Retina (tissue), 1 donor: ENCODE measurements at regions not wholly inside any gene's neighbourhood (a gene's known extent, or its start where the extent isn't known, plus 50 kb on each side); places are given as distances from the start of the nearest gene placed in this dataset.
"Not testable (repeated sequence)": the region's sequence is repeated elsewhere in the genome, so short reads cannot be mapped to it uniquely, and the experiment has no call there.

Experiments
- DNase-seq: peaks from one replicate; pipeline ENCODE4 v3.0.0-alpha.2; 2016

DNA sequence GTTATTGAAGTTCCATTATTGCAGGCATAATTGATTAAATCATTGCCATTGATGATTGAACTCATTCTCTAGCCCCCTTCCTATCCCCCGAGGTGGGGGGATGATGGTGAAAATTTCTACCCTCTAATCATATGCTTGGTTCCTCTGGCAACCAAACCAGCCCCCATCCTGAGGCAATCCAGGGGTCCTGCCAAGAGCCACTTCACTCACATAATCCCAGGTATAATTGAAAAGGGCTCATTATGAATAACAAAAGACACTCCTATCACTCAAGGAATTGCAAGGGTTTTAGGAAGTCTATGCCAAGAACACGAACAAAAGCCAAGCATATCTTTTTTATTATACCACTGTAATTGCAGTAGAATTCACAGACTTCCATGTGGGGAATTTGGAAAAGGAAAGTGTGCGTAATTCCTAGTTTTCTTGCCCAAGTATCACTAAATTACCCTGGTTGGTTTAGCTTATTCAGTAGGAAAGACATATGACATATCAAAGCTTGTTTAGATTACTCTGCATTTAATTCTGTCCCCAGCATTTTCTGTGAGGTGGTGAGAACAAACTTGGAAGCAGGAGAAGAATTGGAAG lies 130.7 kb upstream of the TAF11L2 start:
- DNase-seq = no peak

DNA sequence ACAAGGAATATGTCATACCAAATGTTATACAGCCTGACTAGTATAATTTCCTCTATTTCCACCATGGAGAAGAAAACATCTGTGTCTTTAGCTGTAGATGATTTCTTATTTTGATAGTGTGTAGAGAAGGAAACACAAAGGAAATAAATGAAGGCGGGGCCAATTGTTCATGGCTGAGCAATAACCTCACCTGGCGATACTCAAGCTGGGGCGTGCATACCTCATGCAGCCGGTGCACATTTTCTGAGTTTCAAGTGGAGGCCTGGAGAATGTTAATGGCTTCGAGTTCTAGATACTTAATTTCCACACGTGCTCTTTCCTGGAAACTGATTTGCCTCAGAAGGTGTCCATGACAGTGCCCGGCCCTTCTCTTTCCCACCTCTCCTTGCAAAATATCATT lies 127.4 kb upstream of the TAF11L2 start:
- DNase-seq = no peak

DNA sequence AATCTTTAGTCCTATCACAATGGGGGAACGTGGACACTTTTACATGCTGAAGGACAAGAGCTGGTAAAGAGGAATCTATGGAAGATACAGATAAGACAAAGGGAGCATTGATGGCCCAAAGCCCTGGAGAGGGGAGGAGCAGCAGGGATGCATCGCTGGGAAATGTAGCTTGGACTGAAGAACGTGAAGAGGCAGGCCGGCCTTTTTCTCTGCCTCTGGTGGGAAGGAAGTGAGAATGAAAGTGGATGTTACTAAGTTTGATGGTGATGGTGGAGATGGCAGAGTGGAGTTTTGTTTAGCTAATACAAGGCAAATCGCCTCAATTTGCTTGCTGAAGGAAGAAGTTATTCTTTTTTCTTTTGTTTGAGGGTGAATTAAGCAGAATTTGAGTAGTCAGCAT lies 124.6 kb upstream of the TAF11L2 start:
- DNase-seq = no peak

DNA sequence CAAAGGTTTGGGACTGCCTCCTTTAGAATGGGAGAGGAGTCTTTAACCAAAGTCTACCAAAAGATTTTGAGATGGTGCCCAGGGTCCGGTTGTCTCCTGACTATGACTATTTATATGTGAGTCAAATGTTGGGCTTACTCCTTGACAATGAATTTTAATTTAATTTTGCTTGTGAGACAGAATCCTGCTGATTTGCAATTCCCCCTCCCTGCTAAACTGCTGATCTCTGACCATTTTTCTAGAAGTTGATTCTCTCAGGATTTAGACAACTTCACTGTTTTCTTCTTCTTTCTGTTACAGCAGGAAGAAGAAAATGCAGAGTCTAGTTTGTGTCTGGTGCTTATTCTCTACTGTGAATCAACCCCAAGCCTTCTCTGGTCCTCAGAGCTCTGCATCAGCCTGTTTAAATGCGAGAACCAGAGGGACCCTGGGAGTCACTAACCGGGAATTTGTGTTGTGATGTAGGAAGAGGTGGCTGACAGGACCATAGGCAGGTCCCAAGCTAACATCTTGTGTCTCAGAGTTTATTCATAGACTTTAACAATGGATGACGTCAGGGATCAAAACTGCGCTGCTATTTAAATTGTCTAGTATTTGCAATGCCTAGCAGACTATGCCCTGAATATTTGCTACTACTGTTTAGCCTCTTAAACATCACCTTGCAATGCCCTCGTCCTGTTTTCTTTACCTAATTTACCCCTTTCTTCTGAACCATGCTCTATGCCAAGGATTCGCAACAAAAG lies 124.0 kb upstream of the TAF11L2 start:
- no peak for DNase-seq

DNA sequence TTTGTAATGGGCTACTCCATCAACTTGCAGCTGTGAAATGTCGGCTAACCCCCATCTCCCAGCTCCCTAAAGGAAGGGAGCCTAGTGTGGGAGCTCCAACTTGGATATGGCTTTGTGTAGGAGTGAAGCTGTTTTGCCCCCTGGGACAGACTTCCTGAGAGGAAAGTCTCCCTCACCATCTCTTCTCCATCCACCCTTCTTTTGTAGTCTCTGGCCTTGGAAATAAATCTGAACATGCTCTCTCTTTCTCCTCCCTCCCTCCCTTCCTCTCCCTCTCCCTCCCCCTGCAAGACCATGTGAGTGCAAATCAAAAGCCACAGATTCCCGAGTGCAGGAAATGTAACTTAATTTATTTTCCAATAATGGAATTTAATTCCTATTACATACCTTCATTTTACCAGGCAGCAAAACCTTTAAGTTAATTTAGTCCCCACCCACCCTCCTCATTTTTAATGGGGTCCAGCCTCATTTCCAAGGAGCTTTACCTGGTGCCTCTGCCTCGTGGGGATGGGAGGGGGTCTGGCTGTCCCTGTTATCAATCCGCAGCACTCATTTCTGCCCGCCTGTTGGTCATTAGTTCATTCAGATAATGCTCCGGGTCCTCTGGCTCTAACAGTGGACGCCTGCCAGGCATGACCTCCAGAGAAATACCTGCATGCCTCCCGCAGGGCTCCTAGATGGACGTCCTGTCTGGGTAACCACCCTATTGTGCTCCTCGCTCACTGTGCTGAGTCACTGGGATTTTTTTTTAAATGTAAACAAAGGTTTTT lies 122.9 kb upstream of the TAF11L2 start:
- DNase-seq = no peak

DNA sequence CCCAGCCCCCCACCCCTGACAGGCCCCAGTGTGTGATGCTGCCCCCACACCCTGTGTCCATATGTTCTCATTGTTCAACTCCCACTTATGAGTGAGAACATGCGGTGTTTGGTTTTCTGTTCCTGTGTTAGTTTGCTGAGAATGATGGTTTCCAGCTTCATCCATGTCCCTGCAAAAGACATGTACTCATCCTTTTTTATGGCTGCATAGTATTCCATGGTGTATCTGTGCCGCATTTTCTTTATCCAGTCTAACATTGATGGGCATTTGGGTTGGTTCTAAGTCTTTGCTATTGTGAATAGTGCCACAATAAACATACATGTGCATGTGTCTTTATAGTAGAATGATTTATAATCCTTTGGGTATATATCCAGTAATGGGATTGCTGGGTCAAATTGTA lies 122.1 kb upstream of the TAF11L2 start:
- DNase-seq = not testable (repeated sequence)

DNA sequence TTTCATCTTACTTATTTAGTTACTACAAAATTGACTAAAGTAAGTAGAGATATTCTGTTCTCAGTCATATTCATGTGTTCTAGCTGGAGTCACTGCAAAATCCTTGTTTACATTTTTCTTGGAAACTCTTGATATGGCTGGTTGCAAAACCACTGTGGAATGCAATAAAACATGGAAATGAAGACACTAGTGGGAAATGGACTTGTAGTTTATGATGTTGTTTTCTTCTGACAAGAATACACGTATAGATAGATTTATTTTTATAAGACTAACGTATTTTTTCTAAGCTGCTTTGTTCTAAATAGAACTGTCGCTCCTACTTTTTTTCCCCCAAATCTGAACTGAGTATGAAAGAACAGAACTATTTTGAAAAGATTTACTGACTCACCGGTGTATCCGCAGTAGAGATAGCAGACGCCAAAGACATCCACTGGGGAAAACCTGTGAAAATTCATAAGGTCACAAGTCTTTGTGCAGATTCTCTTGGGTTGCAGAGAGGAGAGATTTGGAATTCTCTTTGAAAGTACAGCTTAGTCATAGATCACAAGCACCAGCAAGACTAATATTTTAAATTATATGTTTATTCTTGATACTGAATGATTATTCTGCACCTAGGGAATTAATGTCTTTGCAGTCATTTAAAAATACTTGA lies 119.6 kb upstream of the TAF11L2 start:
- DNase-seq = no peak

DNA sequence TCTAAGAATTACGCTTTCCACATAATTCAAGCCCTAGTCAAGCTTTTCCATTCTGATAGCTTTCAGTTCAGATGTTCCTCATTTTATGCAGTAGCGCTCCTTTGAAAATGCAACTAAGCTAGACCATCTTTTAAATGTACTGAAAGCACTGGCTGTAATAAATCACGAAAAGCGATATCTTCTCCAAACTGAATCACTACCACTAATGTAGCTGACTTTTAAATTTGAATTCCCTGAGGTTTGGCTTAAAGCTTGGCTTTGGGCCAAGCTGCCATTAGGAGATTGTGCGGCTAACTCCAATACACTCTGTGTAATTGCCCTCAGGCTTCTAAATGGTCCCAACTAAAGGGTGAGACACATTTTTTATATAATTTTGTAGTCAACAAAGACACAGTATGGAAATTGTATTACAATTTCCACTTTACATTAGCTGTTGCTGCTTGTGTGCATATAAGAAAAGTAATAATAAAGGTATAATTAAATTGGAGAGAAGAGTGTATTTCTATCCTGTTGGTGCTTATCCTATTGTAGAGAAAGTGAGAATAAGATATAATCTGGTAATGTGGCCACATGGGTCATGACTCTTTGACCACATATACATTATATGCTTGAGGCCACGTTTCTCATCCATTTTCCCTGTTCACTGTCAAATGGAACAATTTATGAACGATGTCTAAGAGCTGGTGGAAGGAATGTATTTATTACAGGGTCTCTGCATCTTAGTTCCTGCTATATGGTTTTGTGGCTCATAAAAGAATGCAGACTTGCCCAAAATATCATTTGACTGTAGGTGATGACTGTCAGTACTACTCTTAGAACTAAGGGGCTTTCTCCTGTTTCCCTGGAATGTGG lies 118.7 kb upstream of the TAF11L2 start:
- DNase-seq = peak; percentile 51

DNA sequence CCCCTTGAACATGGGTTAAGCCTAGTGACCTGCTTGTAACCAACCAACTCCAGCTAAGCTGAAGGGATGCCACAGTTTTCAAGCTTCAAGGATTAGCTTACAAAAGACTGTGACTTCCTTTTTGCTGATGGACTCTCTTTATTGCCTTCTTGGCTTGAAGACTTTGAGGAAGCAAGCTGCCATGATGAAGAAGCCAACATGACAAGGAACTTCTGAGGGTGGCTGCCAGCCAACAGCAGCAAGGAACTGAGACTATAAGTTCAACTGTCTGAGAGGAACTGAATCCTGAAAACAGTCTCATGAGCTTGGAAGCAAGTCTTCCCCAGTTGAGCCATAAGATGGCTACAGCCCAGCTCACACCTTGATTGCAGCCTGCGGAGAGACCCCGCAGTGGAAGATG lies 116.1 kb upstream of the TAF11L2 start:
- DNase-seq = no peak

DNA sequence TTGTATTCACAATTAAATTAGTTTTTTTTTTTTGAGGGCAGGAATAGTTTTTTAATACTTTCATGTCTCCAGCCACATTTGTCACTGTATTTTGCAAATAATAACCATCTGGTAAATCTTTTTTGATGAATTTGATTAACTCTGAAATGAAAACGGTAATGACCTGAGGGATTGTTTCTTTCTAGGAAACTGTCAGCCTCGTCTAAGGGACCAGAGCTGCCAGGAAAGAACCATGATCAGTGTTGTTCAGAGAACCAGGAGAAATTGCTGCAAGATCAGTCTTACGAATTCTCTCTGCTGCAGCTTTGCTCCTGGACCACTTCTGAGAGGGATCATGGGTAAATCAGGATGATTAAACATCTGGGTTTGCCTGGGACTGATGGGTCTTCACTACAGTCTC lies 114.5 kb upstream of the TAF11L2 start:
- DNase-seq = no peak

DNA sequence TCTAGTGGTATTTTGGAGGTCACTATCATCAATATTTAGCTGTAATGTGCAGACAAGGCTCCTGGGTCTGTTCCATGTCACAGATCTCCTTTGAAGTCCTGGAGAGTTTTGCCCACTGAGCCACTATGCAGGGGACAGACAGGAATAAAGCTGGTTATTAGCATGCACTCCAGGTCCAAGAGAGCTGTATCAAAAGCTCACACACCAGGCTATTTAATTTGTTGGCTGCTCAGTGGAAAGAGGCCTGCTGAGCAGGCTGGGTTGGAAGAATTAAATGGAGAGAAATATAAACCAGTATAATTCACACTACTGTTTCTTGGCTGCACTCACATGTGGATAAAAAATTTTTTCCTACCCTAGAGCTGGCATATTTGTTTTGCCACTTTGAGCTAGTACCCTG lies 113.8 kb upstream of the TAF11L2 start:
- DNase-seq = no peak

DNA sequence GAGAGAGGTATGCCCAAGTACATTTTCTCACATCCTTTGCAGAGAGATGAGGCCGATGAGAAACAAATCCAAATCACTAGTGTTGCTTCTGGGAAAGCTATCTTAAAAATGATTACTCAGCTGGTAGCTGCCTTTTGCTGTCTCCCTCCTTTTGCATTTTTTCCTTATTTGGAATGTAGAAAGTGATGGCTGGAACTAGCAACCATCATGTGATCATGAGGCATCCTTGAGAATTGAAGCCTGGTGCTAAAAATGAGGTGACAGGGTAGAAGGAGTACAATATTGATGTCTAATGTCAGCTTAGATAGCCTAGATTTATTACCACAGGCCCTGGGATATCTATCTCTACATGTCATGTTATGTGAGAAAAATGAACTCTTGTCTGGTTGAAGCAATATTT lies 109.3 kb upstream of the TAF11L2 start:
- DNase-seq = no peak

DNA sequence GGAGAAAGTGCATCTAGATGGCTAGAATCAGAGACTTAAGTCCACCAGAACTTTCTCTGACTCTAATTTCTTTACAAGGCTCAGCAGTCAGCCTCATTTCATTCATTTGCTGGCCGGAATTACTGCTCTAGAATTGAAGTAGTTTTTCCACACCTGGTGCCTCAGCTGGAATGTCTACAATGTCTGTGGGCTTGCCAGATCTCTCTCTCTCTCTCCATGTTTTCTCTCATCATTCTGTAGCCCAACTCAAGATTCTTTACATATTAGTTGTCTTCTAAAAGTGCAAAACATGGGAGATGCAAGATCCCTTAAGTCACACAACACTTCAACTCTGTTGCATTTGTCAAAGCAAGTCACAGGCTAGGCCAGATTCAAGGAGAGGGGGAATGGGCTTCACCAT lies 103.9 kb upstream of the TAF11L2 start:
- no peak for DNase-seq

DNA sequence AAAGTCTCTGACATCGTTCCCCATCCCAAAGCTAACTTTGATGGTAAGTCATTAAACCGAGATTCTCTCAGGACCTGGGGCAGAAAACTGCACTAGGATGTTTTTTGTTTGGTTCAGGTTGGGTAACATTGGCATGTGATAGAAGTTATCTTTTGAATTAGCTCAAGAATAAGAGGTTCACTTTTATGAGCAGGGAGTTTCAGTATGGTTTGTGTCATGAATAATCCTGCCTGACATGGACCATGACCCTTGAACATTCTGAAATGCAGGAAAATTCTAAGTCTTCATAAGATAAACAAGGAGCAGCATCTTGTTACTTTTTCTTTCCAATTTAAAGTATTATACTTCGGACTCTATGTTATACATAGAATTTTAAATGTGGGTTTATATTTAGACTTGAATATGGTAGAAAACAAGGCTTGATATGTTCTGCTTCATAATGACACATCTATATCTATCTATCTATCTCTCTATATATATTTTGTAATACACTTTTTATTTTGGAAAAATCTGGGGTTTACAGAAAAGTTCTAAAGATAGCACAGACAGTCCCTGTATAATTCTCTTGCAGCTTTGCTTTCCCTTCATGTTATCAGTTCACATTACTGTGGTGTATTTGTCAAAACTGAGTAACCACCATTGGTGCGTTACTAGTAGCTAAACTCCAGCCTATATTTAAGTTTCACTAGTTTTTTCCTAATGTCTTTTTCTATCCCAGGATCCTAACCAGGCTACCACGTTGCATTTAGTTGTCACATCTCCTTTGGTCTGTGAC lies 102.7 kb upstream of the TAF11L2 start:
- DNase-seq = no peak

DNA sequence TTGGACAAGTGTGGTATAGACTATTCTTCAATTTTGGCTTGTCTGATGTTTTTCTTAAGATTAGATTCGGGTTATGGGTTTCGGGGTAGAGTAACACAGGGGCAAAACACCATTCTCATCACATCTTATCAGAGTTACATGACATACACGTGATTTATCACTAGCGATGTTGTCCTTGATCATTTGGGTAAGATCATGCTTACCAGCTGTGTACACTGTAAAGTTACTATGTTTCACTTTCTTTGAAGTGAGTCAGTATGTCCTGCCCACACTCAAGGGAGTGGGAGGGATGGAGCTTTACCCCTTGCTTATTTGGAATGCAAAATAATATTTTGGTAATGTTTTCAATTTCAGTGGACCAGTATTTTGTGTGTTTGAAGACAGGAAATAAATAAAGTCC lies 101.8 kb upstream of the TAF11L2 start:
- DNase-seq = no peak

DNA sequence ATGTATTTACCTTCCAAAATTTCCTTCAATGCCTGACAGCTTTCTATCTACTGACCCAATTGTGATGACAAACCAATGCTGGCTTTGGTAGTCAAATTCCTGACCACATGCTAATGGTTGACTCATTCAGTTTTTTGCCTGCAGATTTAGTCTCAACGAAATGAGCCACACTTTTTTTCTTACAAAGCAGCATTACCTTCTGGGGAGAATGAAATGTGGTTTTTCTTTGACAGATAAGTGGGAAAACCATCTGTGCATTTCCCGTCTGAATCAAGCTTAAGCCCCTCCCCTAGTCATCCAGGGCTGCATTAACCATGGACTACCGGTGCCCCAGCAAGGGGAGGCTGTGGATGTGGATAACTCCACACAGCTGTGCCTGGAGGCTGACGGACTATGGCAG lies 99.6 kb upstream of the TAF11L2 start:
- DNase-seq = no peak

DNA sequence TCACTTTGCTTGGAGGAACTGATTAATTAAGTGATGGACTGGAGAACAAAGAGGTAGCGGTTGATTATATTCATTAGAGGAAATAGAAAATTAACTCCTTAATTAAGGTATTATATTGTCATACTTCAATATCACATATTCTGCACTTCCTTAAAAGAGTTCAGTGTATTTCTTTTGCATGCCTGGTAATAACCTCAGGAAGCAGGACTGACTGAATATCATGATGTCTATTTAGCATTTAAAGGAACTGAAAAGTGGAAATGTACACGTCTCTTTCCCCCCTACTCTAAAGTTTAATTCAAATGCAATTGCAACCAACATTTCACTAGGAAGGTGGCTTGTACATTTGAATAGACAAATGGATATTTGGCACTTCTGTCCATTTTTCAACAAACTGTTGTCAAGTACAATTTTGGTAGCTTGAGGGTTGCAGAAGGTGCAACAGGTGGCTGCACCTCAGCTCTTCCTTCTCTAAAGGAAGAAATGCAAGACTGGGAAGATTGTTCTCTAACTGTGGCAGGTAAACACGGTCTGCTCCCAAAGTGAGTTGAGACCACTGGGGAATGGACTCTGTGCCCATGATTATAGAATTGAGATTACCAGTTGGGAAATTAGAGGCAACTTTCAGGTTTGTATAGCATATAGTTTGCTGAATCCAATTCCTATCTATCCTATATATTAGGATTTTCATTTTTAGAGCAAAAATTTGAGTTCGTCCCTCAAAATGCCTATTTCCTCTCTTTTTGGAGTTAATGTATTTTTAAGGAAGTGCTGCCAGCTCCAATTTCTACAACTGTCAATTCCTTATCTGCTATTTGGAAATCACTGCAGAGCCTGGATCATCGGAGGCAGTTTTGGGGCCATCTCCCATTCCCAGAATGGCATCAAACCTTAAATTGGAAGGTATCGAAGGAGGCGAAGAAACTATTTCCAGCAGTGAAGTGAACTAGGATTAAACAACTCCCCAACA lies 98.9 kb upstream of the TAF11L2 start:
- no peak for DNase-seq

DNA sequence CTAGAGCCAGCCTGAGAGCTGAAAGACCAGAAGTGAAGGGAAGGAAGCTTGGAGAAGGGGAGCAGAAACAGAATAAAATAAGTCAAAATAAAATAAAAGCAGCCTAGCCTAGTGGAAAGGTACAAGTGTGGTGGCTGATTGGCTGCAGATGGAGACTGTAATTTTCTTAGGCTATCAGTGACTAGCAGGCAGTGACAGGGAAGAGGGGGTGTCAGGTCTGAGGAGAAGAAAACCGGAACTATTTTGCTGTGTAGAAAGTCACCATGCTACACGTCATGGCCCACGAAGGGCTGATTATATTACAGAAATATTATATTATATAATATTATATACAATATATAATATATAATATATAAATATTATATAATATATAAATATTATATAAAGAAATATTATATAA lies 98.1 kb upstream of the TAF11L2 start:
- no peak for DNase-seq

DNA sequence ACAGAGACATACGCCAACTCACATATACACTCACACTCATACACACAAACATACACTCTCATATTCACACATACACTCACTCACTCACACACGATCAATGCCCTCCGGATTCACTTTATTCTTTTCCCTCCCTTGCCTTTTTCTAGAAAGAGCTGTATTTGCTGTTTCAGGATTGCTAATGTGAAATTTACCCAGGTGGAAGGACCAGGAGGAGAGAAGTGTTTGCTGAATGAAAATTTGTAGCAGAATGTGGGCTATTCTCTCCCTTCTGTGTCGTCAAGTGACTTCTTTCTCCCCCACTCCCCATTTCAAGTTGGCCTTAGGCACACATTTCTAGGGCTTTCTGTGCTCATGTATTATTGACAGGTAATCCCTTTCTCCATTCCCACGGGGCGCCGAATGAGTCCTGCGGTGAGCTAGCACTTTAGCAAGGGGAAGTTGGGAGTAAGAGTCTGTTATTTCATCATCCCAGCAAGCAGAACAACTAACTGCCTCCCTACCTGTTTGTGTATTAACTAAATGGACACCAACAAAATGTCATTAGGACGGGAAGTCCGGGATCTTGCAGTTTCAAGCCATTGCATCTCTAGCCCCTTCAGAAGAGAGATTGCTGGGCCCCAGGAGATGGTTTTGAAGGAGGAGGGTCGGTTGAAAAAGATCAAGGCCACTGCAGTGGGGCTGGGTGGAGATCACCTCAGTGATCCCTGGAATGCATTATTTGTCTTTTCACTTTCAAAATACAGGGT lies 97.1 kb upstream of the TAF11L2 start:
- peak; percentile 53 for DNase-seq
